ENCODE measurements at regions not wholly inside any gene's neighbourhood (a gene's known extent, or its start where the extent isn't known, plus 50 kb on each side); places are given as distances from the start of the nearest gene placed in this dataset.

DNA sequence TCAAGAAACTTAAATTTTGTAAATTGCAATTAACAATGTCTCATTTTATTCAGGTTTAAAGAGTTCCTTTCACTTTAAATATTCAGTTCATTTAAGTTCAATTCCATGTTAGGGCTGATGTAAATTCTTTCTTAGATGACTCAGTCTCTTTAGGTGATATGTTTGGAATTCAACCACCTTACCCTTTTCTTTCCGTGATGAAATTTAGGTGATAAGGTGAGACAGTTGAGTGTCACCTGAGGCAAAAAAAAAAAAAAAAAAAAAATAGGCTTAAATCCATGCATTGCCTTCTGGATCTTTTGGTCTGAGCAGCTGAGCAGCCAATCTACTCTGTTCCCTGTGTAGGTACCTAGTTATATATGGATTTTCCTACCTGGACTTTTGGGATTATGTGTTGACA, 299.5 kb downstream of the DAD1 start:
- H3K36me3 ChIP-seq (ENCODE audit: control insufficient read depth in 2 of 2, insufficient read depth in 2 of 2, low read length in 1 of 2): no peaks in the 10 kb centered on the region
- POLR2A ChIA-PET: no interaction called here
- H3K4me2 ChIP-seq (ENCODE audit: control insufficient read depth, insufficient read depth): no peak overlapping the region
- intact Hi-C loops (cut with micrococcal nuclease; ENCODE audit: unreplicated experiment): loop anchor here (10.0 kb wide), 1 partner anchor 125 kb away; no protein-coding TSS in a partner anchor
- H3K27me3 ChIP-seq (replicated peaks in 1 of 2; ENCODE audit: control insufficient read depth in 2 of 2, insufficient read depth in 2 of 2, low read length in 1 of 2): no peaks in the 10 kb centered on the region
- no peaks in the 10 kb centered on the region for H4K20me1 ChIP-seq (ENCODE audit: control insufficient read depth, insufficient read depth)
- no peak for TF ChIP-seq ZNF384 (IDR thresholded peaks at IDR 0.05; ENCODE audit: borderline replicate concordance, low read depth, low read length)
- no peak for TF ChIP-seq ZNF622 (IDR thresholded peaks at IDR 0.05)
- TF ChIP-seq SUZ12 (IDR thresholded peaks at IDR 0.05; ENCODE audit: unreplicated experiment): no peak
- TF ChIP-seq ASH2L (IDR thresholded peaks at IDR 0.05; ENCODE audit: borderline replicate concordance, low read depth): no peak
- no peak for TF ChIP-seq RELA (IDR thresholded peaks at IDR 0.05; ENCODE audit: borderline replicate concordance, partially characterized antibody)
- TF ChIP-seq, protein P1, sequence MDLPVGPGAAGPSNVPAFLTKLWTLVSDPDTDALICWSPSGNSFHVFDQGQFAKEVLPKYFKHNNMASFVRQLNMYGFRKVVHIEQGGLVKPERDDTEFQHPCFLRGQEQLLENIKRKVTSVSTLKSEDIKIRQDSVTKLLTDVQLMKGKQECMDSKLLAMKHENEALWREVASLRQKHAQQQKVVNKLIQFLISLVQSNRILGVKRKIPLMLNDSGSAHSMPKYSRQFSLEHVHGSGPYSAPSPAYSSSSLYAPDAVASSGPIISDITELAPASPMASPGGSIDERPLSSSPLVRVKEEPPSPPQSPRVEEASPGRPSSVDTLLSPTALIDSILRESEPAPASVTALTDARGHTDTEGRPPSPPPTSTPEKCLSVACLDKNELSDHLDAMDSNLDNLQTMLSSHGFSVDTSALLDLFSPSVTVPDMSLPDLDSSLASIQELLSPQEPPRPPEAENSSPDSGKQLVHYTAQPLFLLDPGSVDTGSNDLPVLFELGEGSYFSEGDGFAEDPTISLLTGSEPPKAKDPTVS (IDR thresholded peaks at IDR 0.05; ENCODE audit: low read depth, low read length): no peak
- TF ChIP-seq SUPT20H (IDR thresholded peaks at IDR 0.05; ENCODE audit: borderline replicate concordance, control insufficient read depth, low read depth, low read length): no peak
- no peak for TF ChIP-seq TCF7 (IDR thresholded peaks at IDR 0.05; ENCODE audit: borderline replicate concordance)
- no peak for TF ChIP-seq TCF12 (IDR thresholded peaks at IDR 0.05; ENCODE audit: low read depth, low read length)
- TF ChIP-seq, protein P2, sequence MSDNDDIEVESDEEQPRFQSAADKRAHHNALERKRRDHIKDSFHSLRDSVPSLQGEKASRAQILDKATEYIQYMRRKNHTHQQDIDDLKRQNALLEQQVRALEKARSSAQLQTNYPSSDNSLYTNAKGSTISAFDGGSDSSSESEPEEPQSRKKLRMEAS (IDR thresholded peaks at IDR 0.05; ENCODE audit: low read depth, low read length): no peak
- TF ChIP-seq SRF (IDR thresholded peaks at IDR 0.05; ENCODE audit: low read depth in 2 of 2, low read length in 2 of 2): no peak
- WGBS (ENCODE audit: insufficient coverage, insufficient replicate concordance, low lambda C conversion rate, missing lambda C conversion rate): 83% methylated on average over 1 of the region's 1 CpG
- DNase-seq (ENCODE audit: low read depth, low spot score) (no peak), FAIRE-seq (no peak), ATAC-seq (no peak)
- no peak overlapping the region for H3K9ac ChIP-seq (ENCODE audit: control insufficient read depth, insufficient read depth, low read length)
- RAD21 ChIA-PET (ENCODE audit: unreplicated experiment): no interaction called here
- in situ Hi-C loops (cut with MboI): no loop called here
- H3K9me3 ChIP-seq (replicated peaks; ENCODE audit: control insufficient read depth, insufficient read depth, low read length): no peaks in the 10 kb centered on the region
- no peaks in the 10 kb centered on the region for H3K79me2 ChIP-seq (ENCODE audit: control insufficient read depth, insufficient read depth, low read length)
- H3K4me3 ChIP-seq: no peak overlapping the region
- H3K4me1 ChIP-seq (ENCODE audit: control insufficient read depth, insufficient read depth, low read length): no peaks in the 10 kb centered on the region
- SMC1A ChIA-PET (ENCODE audit: uncharacterized antibody, unreplicated experiment): interaction anchor here (0.8 to 1.1 kb wide), 2 partner anchors 280 to 451 kb away, joined by 3 read pairs; no protein-coding TSS in a partner anchor
- CTCF ChIA-PET: interaction anchor here (1.2 to 4.0 kb wide), 2 partner anchors 10 to 12 kb away, joined by 3 to 31 read pairs; no protein-coding TSS in a partner anchor
- H2AFZ ChIP-seq (ENCODE audit: control insufficient read depth, low read depth, low read length): no peak overlapping the region
- no peak overlapping the region for H3K27ac ChIP-seq (ENCODE audit: control insufficient read depth, insufficient read depth)
- BruUV-seq (replicated peaks): no TSS peak
